Fibroblast of pulmonary artery (primary cell): ENCODE measurements at regions not wholly inside any gene's neighbourhood (a gene's known extent, or its start where the extent isn't known, plus 50 kb on each side); places are given as distances from the start of the nearest gene placed in this dataset.
"Not testable (repeated sequence)": the region's sequence is repeated elsewhere in the genome, so short reads cannot be mapped to it uniquely, and the experiment has no call there.

Experiments used
- DNase-seq: peaks from one replicate; pipeline ENCODE4 v3.0.0-alpha.2; 2010; ENCODE audit warnings: low read depth
- H3K4me3 ChIP-seq: replicated peaks from 2 replicates; pipeline ENCODE4 v1.5.1; 2011; ENCODE audit warnings: low read depth, mild to moderate bottlenecking, control low read depth, low read length, moderate library complexity
- CTCF ChIP-seq: IDR thresholded peaks from 2 replicates; pipeline ENCODE4 v1.5.1; 2011; ENCODE audit warnings: mild to moderate bottlenecking, control low read depth, low read length, inconsistent platforms; ENCODE audit errors: missing control alignments

- TF ChIP-seq CTCF = no peak
- no peak overlapping the region for H3K4me3 ChIP-seq
- DNase-seq = no peak
These were observed 72.2 kb upstream of the GADD45A start for GRCh38 chr1:67612788-67613241.

DNA sequence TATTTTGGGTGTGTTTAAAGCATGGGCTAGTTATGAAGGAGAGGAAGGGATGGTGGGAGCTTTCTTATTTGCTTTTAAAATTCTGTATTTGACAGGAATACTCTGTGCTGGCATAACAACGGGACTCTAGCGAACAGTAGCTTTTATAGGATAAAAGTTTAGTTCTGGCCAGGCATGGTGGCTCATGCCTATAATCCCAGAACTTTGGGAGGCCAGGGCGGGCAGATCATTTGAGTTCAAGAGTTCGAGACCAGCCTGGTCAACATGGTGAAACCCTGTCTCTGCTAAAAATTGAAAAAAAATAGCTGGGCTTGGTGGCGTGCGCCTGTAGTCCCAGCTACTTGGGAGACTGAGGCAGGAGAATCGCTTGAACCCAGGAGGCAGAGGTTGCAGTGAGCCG, 71.5 kb upstream of the GADD45A start:
- not testable (repeated sequence) for H3K4me3 ChIP-seq, DNase-seq

GRCh38 chr1:67614511-67614934, 70.5 kb upstream of the GADD45A start:
- peak; percentile 58 for DNase-seq
- no peak for TF ChIP-seq CTCF
- H3K4me3 ChIP-seq = no peak overlapping the region

DNA sequence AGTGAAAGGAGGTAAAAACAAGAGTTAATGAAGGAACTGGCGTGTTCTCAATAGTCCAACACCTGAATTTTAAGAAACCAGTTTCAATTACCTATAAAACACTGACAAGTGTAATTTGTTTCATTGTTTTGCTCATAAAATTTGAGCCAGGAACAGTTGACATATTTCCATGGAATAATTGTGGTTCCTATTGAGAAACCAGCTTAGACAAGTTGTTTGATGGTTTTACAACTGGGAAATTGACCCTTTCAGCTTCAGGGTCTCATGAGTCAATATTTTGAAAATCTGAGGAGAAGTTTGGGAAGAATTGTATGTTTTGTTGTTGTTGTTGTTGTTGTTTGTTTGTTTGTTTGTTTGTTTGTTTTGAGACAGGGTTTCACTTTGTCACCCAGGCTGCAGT, 69.1 kb upstream of the GADD45A start:
- H3K4me3 ChIP-seq = no peak overlapping the region

GRCh38 chr1:67616394-67616985, 68.5 kb upstream of the GADD45A start:
- no peak for TF ChIP-seq CTCF
- H3K4me3 ChIP-seq = no peak overlapping the region
- DNase-seq = no peak

More for the DNA sequence above, 69.1 kb upstream of the GADD45A start:
- no peak for TF ChIP-seq CTCF
- DNase-seq = no peak

DNA sequence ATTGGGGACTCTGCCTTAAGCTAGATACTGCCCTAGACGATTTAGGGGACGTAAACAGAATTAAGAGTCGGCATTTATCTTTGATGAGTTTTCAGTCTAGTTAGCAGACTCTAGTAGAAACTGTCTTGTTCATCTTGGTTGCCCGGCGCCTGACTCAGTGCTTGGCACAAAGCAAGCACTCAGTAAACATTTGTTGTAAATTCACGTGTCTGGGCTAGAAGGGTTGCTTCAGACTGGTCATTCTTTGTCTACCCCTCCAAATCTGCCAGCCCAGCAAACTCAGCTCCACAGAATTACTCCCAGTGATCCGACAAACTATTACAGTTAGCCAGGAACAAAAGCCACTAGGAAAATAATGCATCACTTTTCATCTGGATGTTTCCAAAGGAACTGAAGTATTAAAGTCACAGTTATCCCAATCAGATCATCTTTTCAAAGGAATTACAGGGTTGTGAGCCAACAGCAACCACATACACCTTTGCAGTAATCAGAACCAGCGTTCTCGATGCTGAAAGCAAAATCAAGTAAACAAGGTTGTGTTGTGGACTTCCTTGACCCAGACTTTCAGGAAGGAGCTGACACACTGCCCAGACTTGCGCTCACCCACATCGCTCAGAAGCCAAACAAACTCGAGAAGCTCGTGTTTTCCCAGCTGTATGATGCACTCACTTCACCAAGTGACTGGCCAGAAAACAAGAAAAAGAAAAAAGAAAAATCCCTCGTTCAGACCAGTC, 66.5 kb upstream of the GADD45A start:
- peak; percentile 95 for DNase-seq
- H3K4me3 ChIP-seq = peak overlapping the region; percentile 10

More for the DNA sequence above, 66.5 kb upstream of the GADD45A start:
- no peak for TF ChIP-seq CTCF
